SK-N-SH (cell line): ENCODE measurements at regions not wholly inside any gene's neighbourhood (a gene's known extent, or its start where the extent isn't known, plus 50 kb on each side); places are given as distances from the start of the nearest gene placed in this dataset.

Source experiments
- CTCF ChIA-PET: fragments of 300-600, 350-600 bp; formaldehyde crosslinking; extraction: SDS; loops from one replicate; lab custom pipeline; 2021; lab: Yijun Ruan, JAX
- POLR2A ChIA-PET: fragments of 350-600 bp; sonication (Branson Sonifier 250); formaldehyde crosslinking; extraction: SDS; loops from one replicate; lab custom pipeline; 2020; ENCODE audit warnings: antibody characterized with exemption, inconsistent platforms; lab: Yijun Ruan, JAX
- DNase-seq: peaks from one replicate; pipeline ENCODE4 v3.0.0; 2012
- H2AFZ ChIP-seq: fragments of 200-600 bp; sonication (generic); 2 replicates; pipeline ENCODE4 v1.8.1; 2016; ENCODE audit warnings: antibody characterized with exemption, mild to moderate bottlenecking, low read depth
- H3F3A ChIP-seq: fragments of 200-600 bp; sonication (generic); replicated peaks from 2 replicates; pipeline ENCODE3; 2016; ENCODE audit warnings: antibody characterized with exemption, mild to moderate bottlenecking; ENCODE audit not compliant: insufficient read depth
- H3K27ac ChIP-seq, 2 experiments: fragments of 200-500 bp in 1 of 2; fragments of 200-600 bp in 1 of 2; sonication (Bioruptor generic) in 1 of 2; sonication (generic), shearing (Covaris generic) in 1 of 2; 2 replicates each; pipeline versions ENCODE4 v1.5.1 to v1.6.1; 2014 to 2016; ENCODE audit warnings: low read depth in 2 of 2, inconsistent platforms in 1 of 2, low read length in 1 of 2, mild to moderate bottlenecking in 1 of 2, mixed read lengths in 1 of 2
- H3K27me3 ChIP-seq: fragments of 200-600 bp; sonication (generic), shearing (Covaris generic); 2 replicates; pipeline ENCODE4 v1.6.1; 2016; ENCODE audit warnings: mixed run types; ENCODE audit not compliant: insufficient read depth
- H3K36me3 ChIP-seq, 2 experiments: fragments of 200-500 bp in 1 of 2; fragments of 200-600 bp in 1 of 2; sonication (Bioruptor generic) in 1 of 2; sonication (generic) in 1 of 2; replicated peaks in 1 of 2; 2 replicates each; pipeline versions ENCODE3 to v1.5.1; 2014 to 2016; ENCODE audit warnings: low read length in 1 of 2, mild to moderate bottlenecking in 1 of 2; ENCODE audit not compliant: insufficient read depth in 2 of 2, control insufficient read depth in 1 of 2
- H3K4me1 ChIP-seq, 2 experiments: fragments of 200-500 bp in 1 of 2; fragments of 200-600 bp in 1 of 2; sonication (Bioruptor generic) in 1 of 2; sonication (generic), shearing (Covaris generic) in 1 of 2; 2 replicates each; pipeline versions ENCODE4 v1.5.1 to v1.6.1; 2014 to 2016; ENCODE audit warnings: low read depth in 1 of 2, low read length in 1 of 2, mixed run types in 1 of 2; ENCODE audit not compliant: insufficient read depth in 2 of 2, control insufficient read depth in 1 of 2
- H3K4me2 ChIP-seq: fragments of 200-600 bp; sonication (generic), shearing (Covaris generic); 2 replicates; pipeline ENCODE4 v1.6.1; 2017; ENCODE audit warnings: mixed run types
- H3K4me3 ChIP-seq, 2 experiments: fragments of 200-500 bp in 1 of 2; fragments of 200-600 bp in 1 of 2; sonication (Bioruptor generic) in 1 of 2; sonication (generic), shearing (Covaris generic) in 1 of 2; 2 replicates each; pipeline versions ENCODE4 v1.5.1 to v1.8.1; 2014 to 2016; ENCODE audit warnings: low read depth in 2 of 2, inconsistent platforms in 1 of 2, low read length in 1 of 2, mild to moderate bottlenecking in 1 of 2, mixed read lengths in 1 of 2, moderate library complexity in 1 of 2
- H3K79me2 ChIP-seq: fragments of 200-600 bp; sonication (generic); 2 replicates; pipeline ENCODE4 v1.8.1; 2017; ENCODE audit warnings: mild to moderate bottlenecking; ENCODE audit not compliant: insufficient read depth
- H3K9ac ChIP-seq: fragments of 200-600 bp; sonication (generic); 2 replicates; pipeline ENCODE4 v1.6.1; 2017; ENCODE audit warnings: mixed run types
- H3K9me2 ChIP-seq: fragments of 200-600 bp; sonication (generic); 2 replicates; pipeline ENCODE4 v1.6.1; 2017; ENCODE audit warnings: mixed run types
- H3K9me3 ChIP-seq: fragments of 200-600 bp; sonication (generic); 2 replicates; pipeline ENCODE4 v1.6.1; 2017; ENCODE audit warnings: mixed run types, mild to moderate bottlenecking, moderate library complexity
- H4K20me1 ChIP-seq: fragments of 200-600 bp; sonication (generic); 2 replicates; pipeline ENCODE4 v1.6.1; 2017; ENCODE audit warnings: mild to moderate bottlenecking, mixed run types; ENCODE audit not compliant: insufficient read depth
- CHD2 ChIP-seq: fragments of 150-350 bp; IDR thresholded peaks from 2 replicates; pipeline ENCODE4 v1.6.1; 2018; ENCODE audit warnings: low read length; ENCODE audit not compliant: partially characterized antibody
- CTCF ChIP-seq: fragments of 200-600 bp; sonication (generic); IDR thresholded peaks from 2 replicates; pipeline ENCODE4 v1.6.1; 2017; ENCODE audit warnings: antibody characterized with exemption, mild to moderate bottlenecking, moderate library complexity
- EZH2phosphoT487 ChIP-seq: fragments of 200-600 bp; sonication (generic); IDR thresholded peaks from 2 replicates; pipeline ENCODE4 v1.6.1; 2017; ENCODE audit warnings: low read depth, mixed run types, mild to moderate bottlenecking, antibody characterized with exemption, moderate library complexity, borderline replicate concordance
- GATA2 ChIP-seq: sonication (generic); formaldehyde crosslinking; IDR thresholded peaks from 2 replicates; pipeline ENCODE4 v1.5.0; 2020; ENCODE audit warnings: mild to moderate bottlenecking, missing genetic modification reagents
- NRF1 ChIP-seq: IDR thresholded peaks from 2 replicates; pipeline ENCODE4 v1.6.1; 2012; ENCODE audit warnings: low read depth, mild to moderate bottlenecking, low read length
- PBX3 ChIP-seq: IDR thresholded peaks from 2 replicates; pipeline ENCODE4; 2012
- REST ChIP-seq: IDR thresholded peaks from 2 replicates; pipeline ENCODE4 v1.6.1; 2012; ENCODE audit warnings: mild to moderate bottlenecking, low read depth, low read length, moderate library complexity
- RXRA ChIP-seq: IDR thresholded peaks from 2 replicates; pipeline ENCODE4 v1.4.0; 2012; ENCODE audit warnings: low read depth, mild to moderate bottlenecking, borderline replicate concordance
- USF1 ChIP-seq: IDR thresholded peaks from 2 replicates; pipeline ENCODE4 v1.4.0; 2012; ENCODE audit warnings: low read depth, borderline replicate concordance
- WGBS: methylation state at CpG from one replicate; pipeline ENCODE4 v1.1.6; 2017; ENCODE audit warnings: low lambda C conversion rate; 5-methylcytosine and 5-hydroxymethylcytosine counted together

- Histone ChIP-seq H4K20me1 (no peaks in the 10 kb centered on the region), H3K4me2 (no peak overlapping the region), H3F3A (no peaks in the 10 kb centered on the region), H3K4me1 (no peaks in the 10 kb centered on the region), H3K4me3 (no peak overlapping the region), H2AFZ (no peak overlapping the region), H3K9ac (no peak overlapping the region), H3K79me2 (no peaks in the 10 kb centered on the region), H3K9me2 (no peaks in the 10 kb centered on the region), H3K9me3 (no peaks in the 10 kb centered on the region), H3K36me3 (no peaks in the 10 kb centered on the region), H3K27ac (no peak overlapping the region), H3K27me3 (no peaks in the 10 kb centered on the region)
- TF ChIP-seq GATA2 (CRISPR knock-in tag) (no peak), NRF1 (no peak), PBX3 (no peak), RXRA (no peak), REST (no peak), USF1 (no peak), CTCF (no peak), EZH2phosphoT487 (no peak), CHD2 (no peak)
- ChIA-PET POLR2A (no interaction called here), CTCF (no interaction called here)
- 0% methylated on average over 1 of the region's 1 CpG for WGBS
- no peak for DNase-seq
These were observed 619.5 kb downstream of the EPHA5 start for GRCh38 chr4:65050786-65051185.
